ENCODE measurements at regions not wholly inside any gene's neighbourhood (a gene's known extent, or its start where the extent isn't known, plus 50 kb on each side); places are given as distances from the start of the nearest gene placed in this dataset.

- in situ Hi-C loops (cut with MboI), result no loop called here
- DNase-seq (ENCODE audit: low read depth, low spot score), result no peak
These were observed 234.1 kb downstream of the OTOR start for GRCh38 chr20:16982091-16982726.

GRCh38 chr20:16984481-16984880, 236.3 kb downstream of the OTOR start:
- POLR2A ChIA-PET, result no interaction called here
- TF ChIP-seq BMI1 (IDR thresholded peaks at IDR 0.05; ENCODE audit: borderline replicate concordance), result no peak
- TF ChIP-seq SP1 (IDR thresholded peaks at IDR 0.05; ENCODE audit: low read depth, low read length), result no peak
- no peak for TF ChIP-seq ETV6 (conservative IDR thresholded peaks at IDR 0.05 in 1 of 2, IDR thresholded peaks at IDR 0.05 in 1 of 2; ENCODE audit: borderline replicate concordance in 1 of 2, low read depth in 1 of 2)
- no peak for TF ChIP-seq IRF3 (IDR thresholded peaks at IDR 0.05)
- no peak for TF ChIP-seq RUNX3 (IDR thresholded peaks at IDR 0.05; ENCODE audit: low read length)
- TF ChIP-seq HDAC6 (IDR thresholded peaks at IDR 0.05; ENCODE audit: unreplicated experiment), result no peak
- no peak for TF ChIP-seq HDGF (IDR thresholded peaks at IDR 0.05)
- TF ChIP-seq NFIC (IDR thresholded peaks at IDR 0.05; ENCODE audit: low read depth, low read length), result no peak
- no peak for TF ChIP-seq HDAC2 (IDR thresholded peaks at IDR 0.05)
- TF ChIP-seq NR2F1 (conservative IDR thresholded peaks at IDR 0.05), result no peak
- TF ChIP-seq DPF2 (IDR thresholded peaks at IDR 0.05), result no peak
- no peak for TF ChIP-seq MXI1 (IDR thresholded peaks at IDR 0.05; ENCODE audit: low read depth, low read length)
- no peak for TF ChIP-seq SUPT20H (IDR thresholded peaks at IDR 0.05; ENCODE audit: borderline replicate concordance, control insufficient read depth, low read depth, low read length)
- no peak for TF ChIP-seq NR2C1 (IDR thresholded peaks at IDR 0.05)

More at GRCh38 chr20:16982091-16982726, 234.1 kb downstream of the OTOR start:
- H3K27me3 ChIP-seq (replicated peaks in 1 of 2; ENCODE audit: control insufficient read depth in 2 of 2, insufficient read depth in 2 of 2, low read length in 1 of 2), result no peaks in the 10 kb centered on the region
- H3K36me3 ChIP-seq (ENCODE audit: control insufficient read depth in 2 of 2, insufficient read depth in 2 of 2, low read length in 1 of 2), result no peaks in the 10 kb centered on the region
- ChIA-PET CTCF (no interaction called here), SMC1A (ENCODE audit: uncharacterized antibody, unreplicated experiment) (no interaction called here), RAD21 (ENCODE audit: unreplicated experiment) (no interaction called here), POLR2A (no interaction called here)
- no peak overlapping the region for H3K9ac ChIP-seq (ENCODE audit: control insufficient read depth, insufficient read depth, low read length)
- H4K20me1 ChIP-seq (ENCODE audit: control insufficient read depth, insufficient read depth), result no peaks in the 10 kb centered on the region
- FAIRE-seq (no peak), ATAC-seq (no peak)
- intact Hi-C loops (cut with micrococcal nuclease; ENCODE audit: unreplicated experiment), result no loop called here
- H2AFZ ChIP-seq (ENCODE audit: control insufficient read depth, low read depth, low read length), result no peak overlapping the region
- H3K4me1 ChIP-seq (ENCODE audit: control insufficient read depth, insufficient read depth, low read length), result no peaks in the 10 kb centered on the region
- H3K27ac ChIP-seq (ENCODE audit: control insufficient read depth, insufficient read depth), result no peak overlapping the region
- no peaks in the 10 kb centered on the region for H3K79me2 ChIP-seq (ENCODE audit: control insufficient read depth, insufficient read depth, low read length)
- no peak for TF ChIP-seq CBX5 (IDR thresholded peaks at IDR 0.05; ENCODE audit: low read depth)
- no peak for TF ChIP-seq BCL3 (IDR thresholded peaks at IDR 0.05; ENCODE audit: borderline replicate concordance, insufficient read depth, low read depth, low read length, poor library complexity, severe bottlenecking)
- no TSS peak for BruUV-seq (replicated peaks)
- H3K4me3 ChIP-seq, result no peak overlapping the region
- WGBS (ENCODE audit: insufficient coverage, insufficient replicate concordance, low lambda C conversion rate, missing lambda C conversion rate), result 24% methylated on average over 4 of the region's 4 CpGs
- no peak overlapping the region for H3K4me2 ChIP-seq (ENCODE audit: control insufficient read depth, insufficient read depth)
- no peaks in the 10 kb centered on the region for H3K9me3 ChIP-seq (replicated peaks; ENCODE audit: control insufficient read depth, insufficient read depth, low read length)

More at GRCh38 chr20:16984481-16984880, 236.3 kb downstream of the OTOR start:
- H3K79me2 ChIP-seq (ENCODE audit: control insufficient read depth, insufficient read depth, low read length), result no peaks in the 10 kb centered on the region
- H3K4me2 ChIP-seq (ENCODE audit: control insufficient read depth, insufficient read depth), result no peak overlapping the region
- no peaks in the 10 kb centered on the region for H3K27me3 ChIP-seq (replicated peaks in 1 of 2; ENCODE audit: control insufficient read depth in 2 of 2, insufficient read depth in 2 of 2, low read length in 1 of 2)
- no peak overlapping the region for H3K9ac ChIP-seq (ENCODE audit: control insufficient read depth, insufficient read depth, low read length)
- no peaks in the 10 kb centered on the region for H3K4me1 ChIP-seq (ENCODE audit: control insufficient read depth, insufficient read depth, low read length)
- intact Hi-C loops (cut with micrococcal nuclease; ENCODE audit: unreplicated experiment) (no loop called here), in situ Hi-C loops (cut with MboI) (no loop called here)
- H3K4me3 ChIP-seq, result no peak overlapping the region
- FAIRE-seq (no peak), DNase-seq (ENCODE audit: low read depth, low spot score) (no peak), ATAC-seq (no peak)
- H2AFZ ChIP-seq (ENCODE audit: control insufficient read depth, low read depth, low read length), result no peak overlapping the region
- ChIA-PET CTCF (no interaction called here), RAD21 (ENCODE audit: unreplicated experiment) (no interaction called here), SMC1A (ENCODE audit: uncharacterized antibody, unreplicated experiment) (no interaction called here)
- H3K9me3 ChIP-seq (replicated peaks; ENCODE audit: control insufficient read depth, insufficient read depth, low read length), result no peaks in the 10 kb centered on the region
- H3K27ac ChIP-seq (ENCODE audit: control insufficient read depth, insufficient read depth), result no peak overlapping the region
- no TSS peak for BruUV-seq (replicated peaks)
- no peaks in the 10 kb centered on the region for H3K36me3 ChIP-seq (ENCODE audit: control insufficient read depth in 2 of 2, insufficient read depth in 2 of 2, low read length in 1 of 2)
- H4K20me1 ChIP-seq (ENCODE audit: control insufficient read depth, insufficient read depth), result no peaks in the 10 kb centered on the region
